Inflammatory macrophage (primary cell): ENCODE measurements at regions not wholly inside any gene's neighbourhood (a gene's known extent, or its start where the extent isn't known, plus 50 kb on each side); places are given as distances from the start of the nearest gene placed in this dataset.
"Not testable (repeated sequence)": the region's sequence is repeated elsewhere in the genome, so short reads cannot be mapped to it uniquely, and the experiment has no call there.

Experiments
- DNase-seq, 2 donors: peaks; one replicate each; pipeline ENCODE4 v3.0.0-alpha.2; 2020 to 2022

- DNase-seq = no peak
Measured at GRCh38 chr15:96122077-96123027, 208.1 kb upstream of the NR2F2 start.

DNA sequence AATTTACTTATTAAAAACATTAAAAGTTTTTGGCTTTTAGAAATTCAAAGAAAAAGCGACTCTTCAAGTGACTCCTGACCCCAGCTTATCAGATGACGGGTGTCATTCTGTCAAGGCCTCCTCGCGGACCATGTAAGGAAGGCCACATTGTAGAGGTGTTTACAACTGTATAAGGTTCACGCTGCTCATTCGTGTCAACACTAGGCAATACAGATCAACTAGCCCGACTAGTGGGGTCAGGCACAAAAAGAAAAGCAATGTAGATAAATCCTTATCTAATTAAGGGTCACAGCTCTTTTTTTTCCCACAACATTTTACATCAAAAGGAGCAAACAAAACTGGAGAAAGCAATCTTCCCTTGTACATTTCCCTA is 207.5 kb upstream of the NR2F2 start:
- no peak for DNase-seq

- DNase-seq = no peak
Measured at GRCh38 chr15:96123630-96124187, 206.8 kb upstream of the NR2F2 start.

DNA sequence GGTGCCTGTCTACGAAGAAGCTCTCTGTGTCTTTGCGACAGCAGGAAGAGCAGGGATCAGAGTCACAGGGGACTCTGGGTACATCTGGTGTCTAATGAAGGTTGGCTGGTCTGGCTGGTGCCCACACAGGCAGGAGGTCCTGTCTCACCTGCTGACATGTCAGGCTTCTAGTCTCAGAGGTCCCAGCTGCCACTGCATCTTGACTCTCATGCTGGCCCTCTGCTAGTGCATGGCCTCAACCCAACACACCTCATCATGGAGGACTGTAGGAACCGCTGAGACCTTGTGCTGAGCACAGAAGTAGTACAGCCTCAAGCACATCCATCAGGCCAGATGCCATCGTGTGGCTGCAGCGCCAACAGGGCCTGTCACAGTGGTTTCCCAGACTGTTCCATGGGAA is 206.1 kb upstream of the NR2F2 start:
- DNase-seq = no peak

DNA sequence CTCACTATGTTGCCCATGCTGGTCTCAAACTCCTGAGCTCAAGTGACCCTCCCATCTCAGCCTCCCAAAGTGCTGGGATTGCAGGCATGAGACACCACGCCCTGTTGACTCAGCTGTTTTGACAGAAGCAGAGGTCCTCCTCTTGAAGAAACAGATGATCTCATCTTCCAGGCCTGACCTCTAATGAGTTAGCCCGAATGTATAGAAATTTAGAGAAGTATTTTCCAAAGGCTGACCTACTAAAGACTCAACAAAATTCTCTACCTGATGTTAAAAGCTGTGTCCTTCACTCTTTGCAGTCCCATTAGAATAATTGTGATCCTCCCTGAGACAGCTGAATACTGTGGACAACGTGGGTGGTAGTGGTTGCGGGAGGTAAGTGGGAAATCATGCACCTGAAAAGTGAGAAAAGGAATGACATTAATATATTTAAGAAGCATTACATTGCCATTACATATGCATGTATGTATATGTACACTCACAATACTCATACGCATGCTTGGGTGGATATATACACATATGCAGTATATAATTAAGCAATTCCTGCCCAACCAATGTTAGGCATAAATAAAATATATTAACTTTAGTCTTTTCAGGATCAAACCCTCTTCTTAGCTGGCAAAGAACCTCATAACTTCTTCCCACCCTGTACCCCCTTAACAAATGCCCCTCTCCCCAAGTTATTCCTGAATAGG is 204.6 kb upstream of the NR2F2 start:
- DNase-seq = no peak

GRCh38 chr15:96126859-96127258 is 203.6 kb upstream of the NR2F2 start:
- no peak for DNase-seq

- DNase-seq = no peak
Measured at GRCh38 chr15:96130734-96131133, 199.8 kb upstream of the NR2F2 start.

- no peak for DNase-seq
Measured at GRCh38 chr15:96132126-96132525, 198.4 kb upstream of the NR2F2 start.

DNA sequence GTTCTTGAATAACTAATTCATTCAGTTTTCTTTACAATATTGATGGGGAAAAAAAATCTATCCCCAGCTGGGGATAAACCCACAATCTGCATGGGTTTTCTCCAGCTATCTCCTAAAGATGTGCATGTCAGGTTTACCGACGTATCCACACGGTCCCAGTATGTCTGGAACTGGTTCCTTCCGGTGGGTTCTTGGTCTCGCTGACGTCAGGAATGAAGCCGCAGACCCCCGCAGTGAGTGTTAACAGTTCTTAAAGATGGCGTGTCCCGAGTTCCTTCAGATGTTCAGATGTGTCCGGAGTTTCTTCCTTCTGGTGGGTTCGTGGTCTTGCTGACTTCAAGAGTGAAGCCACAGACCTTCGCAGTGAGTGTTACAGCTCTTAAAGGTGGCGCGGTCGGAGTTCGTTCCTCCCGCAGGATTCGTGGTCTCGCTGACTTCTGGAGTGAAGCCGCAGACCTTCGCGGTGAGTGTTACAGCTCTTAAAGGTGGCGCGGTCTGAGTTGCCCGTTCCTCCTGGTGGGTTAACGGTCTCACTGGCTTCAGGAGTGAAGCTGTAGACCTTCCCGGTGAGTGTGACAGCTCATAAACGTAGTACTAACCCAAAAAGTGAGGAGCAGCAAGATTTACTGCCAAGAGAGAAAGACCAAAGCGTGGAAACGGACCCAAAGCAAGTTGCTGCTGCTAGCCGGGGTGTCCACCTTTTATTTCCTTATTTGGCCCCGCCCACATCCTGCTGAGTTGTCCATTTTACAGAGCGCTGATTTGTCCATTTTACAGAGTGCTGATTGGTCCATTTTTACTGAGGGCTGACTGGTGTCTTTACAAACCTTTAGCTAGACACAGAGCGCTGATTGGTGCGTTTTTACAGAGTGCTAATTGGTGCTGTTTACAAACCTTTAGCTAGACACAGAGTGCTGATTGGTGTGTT is 195.1 kb upstream of the NR2F2 start:
- no peak for DNase-seq

DNA sequence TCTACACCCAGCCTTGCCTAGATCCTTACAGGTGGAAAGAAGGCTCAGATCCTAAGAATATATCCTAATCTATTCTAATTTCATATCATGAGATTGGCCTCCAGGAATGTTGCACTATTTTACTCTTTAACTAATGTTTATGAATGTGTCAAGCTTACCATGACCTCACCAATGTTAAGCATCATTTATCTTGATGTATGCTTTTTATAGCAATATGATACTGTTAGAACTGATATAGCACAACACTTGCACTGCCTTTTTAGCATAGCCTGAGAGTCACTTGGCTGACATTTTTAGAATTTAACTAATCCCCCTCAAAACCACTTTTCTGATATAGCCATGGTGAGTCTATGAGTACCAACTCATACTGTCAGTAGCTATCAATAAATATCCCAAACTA is 191.5 kb upstream of the NR2F2 start:
- DNase-seq = no peak

DNA sequence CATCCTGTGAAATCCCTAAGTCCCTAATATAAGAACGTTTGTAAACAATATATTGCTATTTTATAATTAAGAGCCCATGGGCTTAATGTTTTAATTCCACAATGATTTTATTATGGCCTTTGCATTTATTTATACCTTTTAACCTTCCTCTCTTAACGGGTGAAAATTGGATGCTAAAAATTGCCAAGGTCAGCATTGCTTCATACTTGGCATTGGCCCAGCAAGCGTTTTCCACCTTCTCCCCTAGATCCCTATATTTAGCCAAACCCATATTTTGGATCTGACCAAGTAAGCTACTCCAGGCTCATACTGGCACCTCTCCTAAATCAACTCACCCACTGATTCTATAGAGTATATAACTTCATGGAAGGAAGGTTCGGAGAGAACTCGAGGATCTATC is 188.0 kb upstream of the NR2F2 start:
- DNase-seq = no peak

DNA sequence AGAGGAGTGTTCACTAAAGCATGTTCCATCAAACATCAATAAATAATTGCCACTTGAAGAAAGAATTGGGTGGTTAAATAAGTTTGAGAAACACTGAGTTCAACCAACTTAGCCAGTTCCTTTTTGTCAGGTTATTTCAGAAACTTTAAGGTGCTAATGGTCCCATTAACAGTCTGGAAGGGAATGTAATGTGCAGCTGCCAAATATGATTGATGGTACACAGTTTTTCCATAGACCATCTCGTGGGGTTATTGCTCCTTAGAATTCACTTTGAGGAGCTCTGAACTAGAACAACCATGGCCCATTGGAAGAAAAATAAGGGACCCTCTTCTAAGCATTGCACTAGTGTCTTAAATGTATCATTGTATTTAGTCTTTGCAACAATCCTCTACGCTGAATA is 185.8 kb upstream of the NR2F2 start:
- no peak for DNase-seq

DNA sequence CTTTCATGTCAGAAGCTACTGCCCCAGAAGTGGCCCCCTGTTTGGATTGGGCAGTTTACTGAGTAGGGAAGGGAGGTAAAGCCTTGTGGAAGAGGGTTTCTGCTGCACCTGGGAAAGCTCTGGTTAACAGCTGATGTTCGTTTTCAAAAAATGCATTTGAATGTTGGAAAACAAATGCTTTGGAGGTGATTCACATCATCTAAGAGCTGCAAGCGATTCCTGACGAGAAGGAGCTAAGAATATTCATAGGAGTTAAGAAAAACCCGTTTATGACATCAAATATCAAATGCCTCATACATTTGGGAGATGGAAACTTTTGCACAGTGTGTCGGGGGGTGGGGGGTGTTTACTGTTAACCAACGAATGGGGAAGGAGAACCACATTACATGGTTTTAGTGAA is 183.8 kb upstream of the NR2F2 start:
- DNase-seq = no peak

DNA sequence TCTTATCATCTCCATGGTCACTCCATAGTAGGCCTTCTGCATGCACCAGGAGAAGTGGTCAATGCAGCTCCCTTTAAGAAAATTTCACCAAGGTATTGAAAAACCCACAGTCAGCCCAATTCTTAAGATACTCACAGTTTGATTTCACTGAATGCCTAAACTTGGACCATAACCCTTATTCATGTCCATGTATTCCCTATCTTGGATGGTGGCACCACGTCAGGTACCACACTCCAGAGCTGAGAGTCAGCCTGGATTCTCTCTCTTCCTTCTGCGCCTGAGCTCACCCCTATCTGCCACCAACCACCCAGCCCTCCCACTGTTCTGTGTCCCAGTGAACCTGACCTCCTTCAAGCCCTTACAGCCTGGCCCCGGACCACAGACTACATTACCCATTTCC is 183.2 kb upstream of the NR2F2 start:
- DNase-seq = no peak

GRCh38 chr15:96150254-96150653 is 180.2 kb upstream of the NR2F2 start:
- DNase-seq = no peak

- DNase-seq = not testable (repeated sequence)
Measured at GRCh38 chr15:96151749-96152148, 178.8 kb upstream of the NR2F2 start.

DNA sequence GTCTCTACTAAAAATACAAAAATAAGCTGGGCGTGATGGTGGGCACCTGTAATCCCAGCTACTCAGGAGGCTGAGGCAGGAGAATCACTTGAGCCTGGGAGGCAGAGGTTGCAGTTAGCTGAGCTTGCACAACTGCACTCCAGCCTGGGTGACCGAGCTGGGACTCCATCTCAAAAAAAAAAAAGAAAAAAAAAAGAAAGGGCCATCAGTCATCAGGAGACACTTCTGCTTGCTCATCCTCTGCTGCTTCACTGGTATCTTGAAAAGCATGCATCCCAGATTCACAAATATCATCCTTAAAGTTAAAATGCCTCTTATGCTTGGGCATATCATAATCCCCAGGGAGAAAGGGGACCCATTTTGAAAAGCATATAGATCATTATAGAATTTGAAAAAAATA is 176.6 kb upstream of the NR2F2 start:
- DNase-seq = no peak

DNA sequence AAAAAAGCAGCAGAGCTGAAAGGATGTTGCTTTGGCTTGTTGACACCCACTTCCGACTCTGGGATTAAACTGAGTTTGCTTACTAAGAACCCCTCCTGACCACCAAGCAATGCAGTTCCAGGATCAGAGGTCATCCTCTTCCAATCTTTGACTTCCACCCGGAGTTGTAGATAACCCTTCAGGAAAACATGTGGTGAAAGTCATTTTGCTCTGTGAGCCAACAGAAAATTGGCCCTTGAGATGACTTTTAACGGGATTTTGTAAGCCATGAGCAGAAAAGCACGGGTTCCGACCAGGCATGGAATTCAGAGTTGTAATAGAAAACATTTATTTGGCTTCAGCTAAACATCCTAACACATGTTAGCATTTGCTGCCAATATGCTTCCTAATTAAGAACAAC is 171.6 kb upstream of the NR2F2 start:
- no peak for DNase-seq

GRCh38 chr15:96160269-96160668 is 170.2 kb upstream of the NR2F2 start:
- DNase-seq = no peak

DNA sequence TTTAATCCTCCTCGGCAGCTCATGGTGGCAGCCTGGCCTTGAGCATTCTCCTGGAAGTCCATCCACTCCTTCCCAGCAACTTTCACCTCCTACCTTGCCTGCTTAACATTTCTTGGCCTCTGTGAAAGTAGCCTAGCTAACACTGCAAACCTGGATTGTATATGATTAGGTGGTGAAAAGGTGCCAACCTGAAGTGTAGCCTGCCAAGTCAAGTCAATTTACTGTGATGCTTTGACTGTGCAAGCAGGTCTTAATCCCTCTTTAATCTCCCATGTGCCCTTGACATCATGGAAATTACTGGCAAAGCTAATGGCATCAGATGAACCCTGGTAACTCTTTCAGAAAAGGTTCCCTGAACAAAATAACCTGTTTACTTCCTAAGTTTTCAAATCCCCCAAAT is 169.7 kb upstream of the NR2F2 start:
- DNase-seq = no peak

DNA sequence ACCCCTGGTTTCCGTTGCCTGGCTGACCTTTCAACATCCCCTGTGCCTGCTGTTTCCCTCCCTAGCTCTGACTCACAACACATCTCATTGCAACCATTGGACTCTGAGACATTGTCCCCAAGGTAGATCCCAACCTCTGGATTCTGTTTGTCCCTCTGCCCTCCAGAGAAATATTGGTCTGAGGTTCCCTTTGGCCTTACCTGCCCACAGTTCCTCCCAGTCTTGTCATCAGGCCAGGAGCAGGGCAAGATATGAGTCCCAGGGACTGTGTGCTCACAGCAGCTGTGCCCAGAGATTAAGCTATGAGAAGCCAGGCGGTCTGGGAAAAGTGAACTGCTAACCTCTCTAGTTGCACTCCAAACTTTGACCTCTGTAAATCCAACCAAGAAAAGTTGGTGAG is 168.2 kb upstream of the NR2F2 start:
- no peak for DNase-seq

- DNase-seq = no peak
Measured at GRCh38 chr15:96165081-96165480, 165.4 kb upstream of the NR2F2 start.

DNA sequence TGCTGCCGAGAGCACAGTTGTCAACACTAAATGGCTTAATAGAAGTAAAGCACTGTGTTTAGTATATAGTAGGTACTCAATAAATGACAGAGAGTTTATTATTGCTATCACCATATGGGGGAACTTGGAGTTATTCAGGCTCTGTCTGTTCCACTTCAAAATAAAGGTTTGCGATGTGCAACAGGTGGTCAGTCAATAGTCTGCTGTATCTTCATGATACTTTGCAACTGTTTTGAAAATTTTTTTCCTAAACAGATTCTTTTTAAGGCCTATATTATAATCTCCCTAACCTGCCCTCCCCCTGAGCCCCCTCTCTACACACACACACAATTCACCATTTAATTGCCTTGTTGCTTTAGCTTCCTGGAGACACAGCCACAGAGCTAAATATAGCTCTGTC is 164.7 kb upstream of the NR2F2 start:
- no peak for DNase-seq
